ENCODE measurements at regions not wholly inside any gene's neighbourhood (a gene's known extent, or its start where the extent isn't known, plus 50 kb on each side); places are given as distances from the start of the nearest gene placed in this dataset.

DNA sequence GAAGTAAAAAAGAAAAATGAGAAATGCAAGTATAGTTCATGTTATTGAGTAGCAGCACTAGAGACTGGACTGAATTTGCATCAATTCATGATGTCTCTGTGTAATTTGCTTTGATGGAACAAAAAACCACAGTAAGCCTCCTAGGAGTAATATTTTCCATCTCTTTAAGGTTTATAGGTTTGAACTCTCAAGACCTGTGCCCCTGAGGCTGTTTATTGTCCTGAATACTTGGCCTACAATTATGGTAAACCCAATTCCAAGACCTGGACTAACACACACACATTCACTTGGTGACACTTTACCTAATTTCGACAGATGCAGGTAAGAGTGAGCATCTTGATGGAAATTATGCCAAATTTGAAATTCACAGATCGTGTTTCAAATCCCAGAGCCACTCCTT, 71.8 kb upstream of the ZNF521 start:
- DNase-seq: no peak

DNA sequence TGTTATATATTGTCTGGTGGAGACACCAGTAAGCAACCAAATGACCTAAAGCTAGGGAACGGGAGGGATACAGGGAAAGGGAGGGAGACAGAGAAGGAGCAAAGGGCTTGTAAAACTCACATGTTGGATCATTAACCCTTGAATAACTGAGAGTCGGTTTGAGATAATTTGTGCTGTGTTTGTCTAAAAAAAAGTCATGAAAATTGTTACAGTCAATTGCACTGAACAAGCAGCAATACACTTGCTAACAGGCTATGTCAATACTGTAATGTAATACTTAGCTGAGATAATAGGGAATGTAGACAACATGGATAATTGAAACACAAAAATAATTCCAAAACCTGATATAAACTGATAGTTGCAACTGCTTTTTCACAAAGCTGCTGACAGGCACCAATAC, 71.3 kb upstream of the ZNF521 start:
- no peak for DNase-seq

DNA sequence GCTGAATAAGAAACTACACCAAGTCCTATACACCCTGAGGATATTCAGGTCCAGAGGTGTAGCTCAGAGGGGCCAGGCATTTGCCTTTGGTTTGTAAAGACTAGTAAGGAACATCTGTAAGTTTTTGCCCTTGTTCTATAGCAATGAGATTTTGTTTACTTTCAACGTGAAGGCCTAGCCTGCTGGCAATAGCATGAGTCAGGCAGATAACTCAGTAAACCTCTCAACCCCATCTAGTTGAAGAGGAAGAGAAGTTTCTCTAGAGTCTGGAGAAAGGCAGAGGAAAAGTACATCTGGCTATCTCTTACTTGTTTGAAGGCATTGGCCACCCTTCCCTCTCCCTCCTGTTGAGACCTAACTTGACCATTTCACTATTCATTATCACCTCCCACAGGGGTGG, 70.3 kb upstream of the ZNF521 start:
- DNase-seq: no peak

DNA sequence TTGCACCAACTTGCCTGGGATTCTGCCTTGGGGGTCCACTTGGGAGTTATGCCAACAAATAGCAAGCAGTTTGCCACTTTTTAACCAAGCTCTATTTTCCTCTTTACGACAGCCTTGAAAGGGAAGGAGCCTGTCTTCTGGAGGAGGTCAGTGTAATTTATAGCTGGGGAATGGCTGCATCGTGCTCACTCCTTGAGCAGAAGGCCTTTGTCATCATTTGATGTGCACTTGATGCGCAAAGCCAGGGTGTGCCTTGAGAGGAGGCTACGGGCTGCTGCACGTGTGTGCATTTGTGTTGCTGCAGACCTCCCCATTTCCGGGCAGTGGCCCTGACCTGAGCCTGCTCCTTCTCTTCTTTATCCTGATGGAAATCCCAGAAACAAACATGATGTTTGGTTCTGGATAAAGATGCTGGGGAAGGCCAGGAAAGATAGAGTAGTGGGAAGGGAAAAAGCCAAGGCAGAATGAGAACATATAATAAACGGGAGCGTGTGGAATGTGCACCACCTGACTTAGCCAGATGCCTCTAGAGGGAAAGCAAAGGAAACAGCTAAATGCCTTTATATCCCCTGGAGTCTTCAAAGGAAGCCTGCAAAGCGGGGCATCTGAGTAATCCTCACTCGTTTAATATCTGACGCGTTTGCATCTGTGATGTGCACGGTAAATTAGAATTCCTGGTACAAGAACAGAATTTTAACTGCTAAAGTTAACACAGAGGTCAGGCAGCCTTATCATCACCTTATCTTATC, 68.3 kb upstream of the ZNF521 start:
- no peak for DNase-seq

DNA sequence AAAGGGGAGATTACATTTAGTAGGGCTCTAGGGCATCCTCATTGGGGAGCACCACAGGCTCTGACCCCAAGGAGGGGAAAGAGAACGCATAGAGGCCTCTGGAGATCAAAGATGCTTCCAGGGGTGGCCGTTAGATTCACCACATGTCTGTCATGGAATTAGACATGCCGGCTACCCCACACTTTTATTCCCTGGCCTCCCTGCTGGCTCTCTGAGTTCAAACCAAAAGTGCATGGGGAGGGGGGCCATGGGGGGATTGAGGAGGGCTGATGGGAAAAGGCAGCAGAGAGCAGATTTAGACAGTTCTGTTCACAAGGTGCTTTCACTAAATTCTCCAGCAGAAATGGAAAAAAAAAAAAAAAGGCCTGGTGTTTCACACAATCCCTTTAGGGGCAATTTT, 64.4 kb upstream of the ZNF521 start:
- DNase-seq: no peak

DNA sequence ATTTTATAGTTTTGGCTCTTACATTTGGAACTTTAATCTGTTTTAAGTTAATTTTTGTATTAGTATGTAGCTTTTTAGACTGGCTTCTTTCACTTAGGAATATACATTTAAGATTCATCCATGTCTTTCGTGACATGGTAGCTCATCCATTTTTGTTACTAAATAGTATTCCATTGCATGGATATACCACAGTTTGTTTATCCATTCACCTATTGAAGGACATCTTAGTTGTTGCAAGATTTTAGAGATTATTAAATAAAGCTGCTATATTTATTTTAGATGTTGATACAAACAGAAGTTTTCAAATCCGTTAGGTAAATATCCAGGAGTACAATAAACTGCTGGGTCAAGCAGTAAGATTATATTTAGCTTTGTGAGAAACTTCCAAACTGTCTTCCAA, 58.0 kb upstream of the ZNF521 start:
- DNase-seq: no peak

DNA sequence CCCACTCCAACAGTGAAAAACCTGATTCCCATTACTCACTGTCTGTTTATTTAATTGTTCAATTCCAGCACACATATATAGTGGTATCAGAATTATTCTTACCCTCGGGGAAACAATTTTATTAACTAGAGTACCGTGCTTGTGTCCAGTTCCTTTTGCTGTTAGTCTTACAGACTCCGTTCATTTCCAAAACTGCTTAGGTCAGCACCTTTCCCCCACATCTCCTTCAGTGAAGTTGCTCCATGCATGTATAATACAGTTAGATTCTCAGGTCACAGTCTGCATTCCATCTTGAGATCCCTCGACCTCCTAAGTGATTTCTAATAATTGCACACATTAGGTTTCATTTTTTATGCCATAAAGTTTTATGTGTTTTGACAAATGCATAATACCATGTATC, 56.3 kb upstream of the ZNF521 start:
- no peak for DNase-seq

Data from activated CD4-positive, alpha-beta T cell treated with anti-CD3 and anti-CD28 coated beads, Interleukin-2, Interleukin-6, amounts not matched to agents 100 ng/mL and 50 ng/mL, durations not matched to agents 16 hours and 8 hours (primary cell).